ENCODE measurements at regions not wholly inside any gene's neighbourhood (a gene's known extent, or its start where the extent isn't known, plus 50 kb on each side); places are given as distances from the start of the nearest gene placed in this dataset.
A peak's percentile ranks its signal among the peaks of the same experiment; 100 is the strongest.

DNA sequence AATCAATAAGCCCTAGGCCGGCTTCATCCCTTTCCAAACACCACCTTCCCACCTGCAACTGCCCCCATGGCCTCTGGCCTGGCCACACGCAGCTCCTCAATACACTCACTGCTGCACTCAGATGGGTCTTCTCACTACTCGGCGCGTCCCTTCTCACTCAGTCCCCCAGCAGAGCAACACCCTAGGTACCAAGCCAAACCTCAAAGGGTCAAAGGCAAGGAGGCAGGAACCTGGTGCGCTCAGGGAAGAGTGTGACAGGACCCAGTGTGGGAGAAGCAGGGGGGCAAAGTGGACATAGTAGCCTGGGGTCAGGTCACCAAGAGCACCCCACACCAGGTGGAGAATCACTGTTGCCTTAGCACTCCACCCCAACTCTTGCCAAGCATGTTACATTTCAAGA lies 90.6 kb downstream of the TTC32 start:
- DNase-seq = no peak
- intact Hi-C loops (cut with DNase I) = no loop called here

DNA sequence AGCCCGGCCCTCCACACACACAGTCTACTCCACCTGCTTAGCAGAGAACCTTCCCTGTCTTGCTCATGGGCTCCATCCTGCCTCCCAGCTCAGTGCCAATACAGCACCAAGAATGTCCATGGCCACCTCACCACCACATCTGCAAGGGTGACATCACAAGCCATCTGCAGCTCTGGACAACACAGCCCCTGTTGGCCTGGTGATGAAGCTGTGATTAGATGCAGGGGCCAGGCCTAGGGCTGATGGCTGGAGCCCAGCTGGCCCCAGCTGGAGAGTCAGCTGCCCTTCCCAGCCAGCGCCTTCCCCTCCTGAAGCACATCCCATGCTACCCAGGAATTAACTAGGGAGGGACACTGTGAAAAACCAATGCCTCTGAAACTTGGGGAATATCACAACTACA lies 91.1 kb downstream of the TTC32 start:
- intact Hi-C loops (cut with DNase I) = no loop called here
- DNase-seq = peak in 21 of 42 donors; percentile 2 to 64 (median 24)

DNA sequence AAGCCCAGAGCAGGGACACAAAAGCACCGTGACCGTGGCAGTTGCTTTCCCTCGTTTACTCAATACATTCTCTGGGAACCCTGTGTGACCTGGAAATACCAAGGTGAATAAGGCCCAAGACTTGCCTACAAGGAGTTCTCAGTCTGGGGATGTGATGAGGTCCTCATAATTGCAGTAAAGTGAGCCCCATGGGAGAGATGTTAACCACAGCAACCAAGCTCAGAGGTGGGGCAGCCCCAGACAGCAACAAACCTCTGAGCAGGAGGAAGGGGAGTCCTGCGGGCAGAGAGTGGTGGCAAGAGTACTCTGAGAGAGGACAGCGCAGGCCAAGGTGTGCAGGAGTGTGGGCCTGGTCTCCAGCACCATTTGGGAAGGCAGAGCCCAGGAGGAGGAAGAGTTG lies 91.6 kb downstream of the TTC32 start:
- intact Hi-C loops (cut with DNase I) = no loop called here
- DNase-seq = no peak

DNA sequence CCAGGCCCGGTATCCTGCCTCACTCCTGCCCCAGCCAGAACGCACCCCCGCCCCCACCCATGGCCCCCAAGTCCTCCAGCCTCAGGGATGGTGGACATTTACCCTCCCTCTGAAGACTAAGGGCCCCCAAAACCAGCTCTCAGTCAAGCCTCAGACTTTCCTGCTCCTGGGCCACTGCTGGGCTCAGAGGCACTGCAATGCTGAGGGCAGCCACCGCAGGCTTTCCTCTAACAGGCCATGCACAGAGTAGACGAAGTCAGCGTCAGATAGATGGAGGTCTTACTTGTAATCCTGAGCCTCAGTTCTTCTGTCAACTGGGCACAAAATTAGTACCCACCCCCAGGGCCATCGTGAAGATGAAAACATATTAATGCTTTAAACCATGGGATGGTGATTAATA lies 92.6 kb downstream of the TTC32 start:
- DNase-seq = peak in 1 of 42 donors; percentile 7
- intact Hi-C loops (cut with DNase I) = no loop called here

DNA sequence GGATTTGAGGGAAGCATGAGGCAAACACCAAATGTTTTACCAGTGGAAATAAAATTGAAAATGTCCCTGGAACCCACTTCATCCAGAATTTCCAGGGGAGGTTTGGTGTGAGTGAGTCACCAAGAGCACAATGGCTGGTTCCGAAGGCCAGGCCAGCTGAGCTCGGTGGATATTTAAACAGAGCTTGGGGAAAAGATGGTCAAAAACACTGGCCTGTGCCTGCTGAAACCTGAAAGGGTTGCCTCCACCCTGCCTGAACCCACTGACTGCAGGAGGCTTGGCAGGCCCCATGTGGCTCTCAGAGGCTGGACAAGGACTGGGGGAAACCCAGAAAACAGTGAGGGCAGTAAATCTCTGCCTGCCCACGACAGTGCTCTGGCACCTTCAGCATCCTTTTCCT lies 93.9 kb downstream of the TTC32 start:
- intact Hi-C loops (cut with DNase I) = no loop called here
- DNase-seq = peak in 1 of 42 donors; percentile 24

DNA sequence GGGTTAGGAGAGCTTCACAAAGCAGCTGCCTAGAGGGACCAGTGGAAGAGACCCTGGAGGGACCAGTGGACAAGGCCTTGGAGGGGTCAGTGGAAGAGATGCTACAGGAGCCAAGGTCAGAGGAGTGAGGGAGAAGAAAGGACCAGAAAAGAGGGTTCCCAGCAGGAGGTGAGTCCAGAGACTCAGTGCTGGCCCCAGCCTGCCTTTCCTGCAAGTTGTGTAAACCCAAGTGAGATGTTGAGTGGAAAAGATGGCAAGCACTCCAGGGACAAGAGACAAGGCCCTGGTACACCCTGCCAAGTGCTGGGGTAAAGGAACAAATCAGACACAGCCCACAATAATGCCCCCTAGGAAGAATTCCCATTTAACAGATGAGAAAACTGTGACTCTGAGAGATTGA lies 94.4 kb downstream of the TTC32 start:
- intact Hi-C loops (cut with DNase I) = no loop called here
- DNase-seq = peak in 1 of 42 donors; percentile 18

DNA sequence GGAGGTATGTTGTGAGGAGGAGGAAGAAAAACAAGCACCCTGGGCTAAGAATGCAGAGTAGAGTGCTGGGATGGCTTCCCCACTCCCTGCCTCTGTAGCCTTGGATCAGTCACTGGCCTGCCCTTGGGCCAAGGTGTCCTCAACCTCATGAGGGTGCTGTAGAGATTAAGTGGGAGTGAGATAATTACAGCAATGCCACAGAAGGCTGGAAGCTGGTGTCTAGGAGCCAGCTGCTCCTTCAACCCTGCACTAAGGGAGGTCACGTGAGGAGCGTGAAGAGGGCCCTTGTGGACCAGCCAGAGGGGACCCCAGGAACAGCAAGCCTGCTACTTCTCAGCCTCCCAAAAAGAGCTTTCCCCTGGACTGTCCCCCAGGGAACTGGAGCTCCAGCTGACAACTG lies 95.2 kb downstream of the TTC32 start:
- peak in 1 of 42 donors; percentile 25 for DNase-seq
- intact Hi-C loops (cut with DNase I) = no loop called here

DNA sequence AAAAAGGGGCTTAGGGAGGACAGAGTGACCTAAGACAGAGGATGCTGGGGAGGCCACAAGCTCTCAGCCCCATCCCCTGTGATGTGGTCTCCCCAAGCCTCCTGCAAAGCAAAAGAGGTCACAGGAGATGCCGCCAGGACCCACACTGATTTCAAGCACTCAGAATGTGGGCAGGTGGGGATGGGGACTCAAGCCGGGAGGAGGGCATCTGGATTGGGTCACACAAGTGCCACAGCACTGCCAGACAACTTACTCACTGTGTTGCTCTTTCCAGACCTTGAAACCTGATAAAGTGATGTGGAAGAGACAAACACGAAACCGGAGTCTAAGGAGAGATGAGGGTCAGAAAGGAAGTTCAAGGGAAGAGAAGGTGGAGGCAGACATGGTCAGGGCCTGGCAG lies 95.7 kb downstream of the TTC32 start:
- DNase-seq = peak in 1 of 42 donors; percentile 13
- intact Hi-C loops (cut with DNase I) = no loop called here

DNA sequence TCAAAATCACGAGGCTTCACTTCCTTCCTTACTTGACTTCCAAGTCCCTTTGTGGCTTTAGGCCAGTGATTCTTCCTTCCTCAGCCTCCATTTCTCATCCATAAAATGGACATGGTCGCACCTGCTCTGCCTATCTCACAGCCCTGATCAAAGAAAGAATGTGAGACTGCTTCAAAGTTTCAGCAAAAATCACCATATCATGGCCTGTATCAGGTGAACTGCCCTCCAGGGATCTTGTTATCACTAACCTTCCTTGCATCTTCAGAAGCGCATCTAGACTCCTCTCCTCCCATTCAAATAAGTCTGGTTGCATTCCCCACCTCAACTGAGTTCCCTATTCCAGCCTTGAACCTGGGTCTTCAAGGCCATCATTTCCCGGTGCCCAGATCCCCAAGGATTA lies 96.5 kb downstream of the TTC32 start:
- intact Hi-C loops (cut with DNase I) = no loop called here
- no peak for DNase-seq

DNA sequence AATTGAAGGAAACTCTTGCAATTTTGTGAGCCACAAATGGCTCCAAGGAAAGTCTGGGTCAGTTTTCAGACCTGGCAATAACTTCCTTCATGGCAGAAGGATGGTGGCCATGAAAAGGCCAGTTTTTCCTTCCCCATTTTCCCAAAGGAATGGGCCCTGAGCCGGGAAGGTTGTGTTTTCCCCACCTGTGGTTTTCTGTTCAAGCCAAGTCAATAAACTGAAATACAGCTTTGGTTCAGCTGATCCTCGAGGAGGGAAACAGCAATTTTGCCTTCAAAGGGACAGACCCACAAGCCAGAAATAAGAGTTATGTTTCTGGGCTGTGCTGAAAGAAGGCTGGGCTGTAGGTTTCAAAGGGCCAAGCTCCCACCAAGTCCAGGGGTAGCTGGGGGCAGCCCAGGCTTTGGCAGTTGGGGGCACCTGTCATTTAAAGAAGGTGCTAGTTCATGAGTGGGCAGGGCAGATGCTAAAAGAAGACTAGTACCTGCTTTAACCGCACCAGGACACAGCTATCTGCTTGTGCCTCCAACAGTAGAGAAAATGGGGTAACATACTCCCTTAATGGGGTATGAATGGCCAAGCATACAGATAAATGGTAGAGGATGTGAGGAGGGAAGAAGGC lies 97.0 kb downstream of the TTC32 start:
- peak in 1 of 42 donors; percentile 21 for DNase-seq
- intact Hi-C loops (cut with DNase I) = no loop called here

DNA sequence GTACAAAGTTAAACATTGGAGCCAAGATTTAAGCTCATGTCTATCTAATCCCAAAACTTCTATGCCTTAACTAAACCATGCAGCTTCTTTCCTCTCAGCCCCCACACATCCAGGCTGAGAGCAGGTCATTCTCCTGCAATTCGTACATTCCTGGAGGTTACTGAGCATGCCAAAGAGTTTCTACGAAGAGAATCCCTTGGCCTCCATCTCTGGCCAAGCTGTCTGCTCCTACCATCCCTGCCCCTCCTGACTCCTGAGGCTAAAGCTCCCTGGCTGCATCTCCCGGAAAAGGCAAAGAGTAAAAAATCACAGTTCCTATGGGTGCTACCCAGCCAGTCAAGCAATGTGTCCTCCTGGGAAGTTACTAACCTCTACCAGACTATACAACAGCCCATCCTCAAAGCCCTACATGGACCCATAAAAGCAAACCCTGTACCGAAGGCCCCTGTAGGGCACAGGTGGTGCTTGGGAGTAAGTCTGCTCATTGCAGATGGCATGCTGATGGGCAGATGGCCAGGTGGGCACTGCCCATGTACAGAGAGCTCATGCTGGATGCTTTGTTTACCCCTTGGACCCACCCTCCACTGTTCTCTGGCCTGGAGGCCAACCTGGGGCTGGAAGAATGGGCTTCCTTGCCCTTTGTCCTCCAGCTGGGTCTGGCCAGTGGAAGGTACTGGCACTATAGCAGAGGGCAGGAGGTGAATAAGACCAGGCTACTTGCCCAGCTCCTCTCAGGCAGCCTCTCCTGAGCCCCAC lies 99.5 kb downstream of the TTC32 start:
- no peak for DNase-seq
- intact Hi-C loops (cut with DNase I) = no loop called here

DNA sequence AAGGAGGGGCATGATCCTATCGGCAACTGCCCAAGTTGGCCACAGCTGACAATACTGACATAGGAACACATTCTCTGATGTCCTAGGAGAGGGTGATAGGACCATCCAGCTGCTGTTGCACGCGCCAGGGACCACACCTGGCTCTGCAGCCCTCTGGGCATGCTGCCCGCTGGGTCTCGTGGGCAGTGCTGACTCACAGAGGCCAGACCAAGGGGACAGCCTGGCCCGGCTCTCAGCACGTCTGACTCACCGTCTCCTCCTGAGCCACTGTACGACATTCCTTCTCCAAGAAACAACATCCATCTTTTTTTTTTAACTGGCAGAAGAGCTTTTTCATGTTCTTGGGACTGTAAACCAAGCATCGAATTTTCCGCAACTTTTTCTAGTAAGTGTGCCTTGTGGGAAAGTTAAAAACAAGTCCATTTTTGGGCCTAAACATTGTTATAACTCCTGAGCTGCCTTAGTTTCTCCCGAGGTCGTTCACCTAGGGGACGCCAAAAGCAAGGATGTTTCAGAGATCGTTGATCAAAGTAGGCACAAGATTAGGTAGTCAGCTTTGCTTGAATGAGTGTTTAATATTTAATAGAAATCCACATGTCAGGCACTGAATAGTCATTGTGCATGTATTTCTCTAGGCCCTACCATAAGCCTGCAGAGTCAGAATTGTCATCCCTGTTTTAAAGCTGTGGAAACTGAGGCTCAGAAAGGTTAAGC lies 100.3 kb downstream of the TTC32 start:
- intact Hi-C loops (cut with DNase I) = no loop called here
- peak in 4 of 42 donors; percentile 13 to 49 (median 19) for DNase-seq

DNA sequence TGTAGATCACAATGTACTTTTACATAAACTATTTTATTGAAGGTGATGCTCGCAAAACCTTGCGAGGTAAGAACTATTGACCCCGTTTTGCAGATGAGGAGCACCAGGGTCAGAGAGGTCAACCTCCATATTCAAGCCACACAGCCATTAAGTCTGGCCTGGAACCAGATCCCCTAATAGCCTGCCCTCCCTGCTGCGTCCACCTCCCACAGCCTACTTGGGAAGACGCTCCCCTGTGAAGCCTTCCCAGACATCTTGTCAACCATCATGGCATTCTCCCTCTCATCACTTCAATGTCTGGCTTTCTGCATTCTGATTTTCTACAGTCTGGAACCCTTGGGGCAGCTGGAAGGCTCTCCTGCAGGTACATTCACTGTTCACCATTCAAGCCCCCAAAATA lies 101.0 kb downstream of the TTC32 start:
- intact Hi-C loops (cut with DNase I) = no loop called here
- DNase-seq = no peak

DNA sequence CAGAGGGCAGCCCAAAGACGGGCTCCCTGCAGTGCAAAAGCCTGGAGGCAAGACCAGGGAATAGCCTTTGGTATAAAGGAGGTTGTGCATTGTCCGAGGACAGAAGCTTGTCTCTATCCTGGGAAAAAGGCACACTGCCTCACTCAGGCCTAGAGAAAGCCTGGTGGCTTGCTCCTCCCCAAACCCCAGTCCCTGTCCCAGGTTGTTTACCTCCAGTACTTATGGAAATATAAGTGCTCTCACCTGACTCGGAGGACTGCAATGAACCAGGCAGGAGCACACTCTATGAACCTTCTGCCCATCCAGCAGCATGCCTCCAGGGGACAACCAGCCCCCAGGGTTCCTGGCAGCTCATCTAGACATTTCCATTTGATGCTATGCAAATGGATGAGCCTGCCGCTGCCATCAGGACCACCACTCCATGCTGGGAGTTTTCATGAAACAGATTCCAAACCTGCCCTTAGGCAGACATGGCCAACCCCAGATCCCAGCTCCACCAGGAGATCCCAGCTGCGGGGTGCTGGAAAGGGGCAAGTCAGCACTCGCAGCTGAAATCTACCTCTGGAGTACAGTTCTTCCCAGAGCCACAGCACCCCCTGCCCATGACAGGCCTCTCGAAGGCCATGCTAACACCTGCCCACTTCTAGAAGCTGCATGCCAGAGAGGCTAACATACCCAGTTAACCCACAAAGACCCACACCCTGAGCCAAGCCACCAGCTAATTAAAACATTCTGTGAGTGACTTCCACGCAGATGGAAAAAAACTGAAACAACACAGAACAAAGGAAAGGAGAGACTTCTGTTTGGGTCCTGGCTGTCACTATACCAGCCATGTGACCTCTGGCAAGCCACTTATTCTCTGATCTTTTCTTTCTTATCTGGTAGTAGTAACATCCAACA lies 101.7 kb downstream of the TTC32 start:
- intact Hi-C loops (cut with DNase I) = no loop called here
- no peak for DNase-seq

DNA sequence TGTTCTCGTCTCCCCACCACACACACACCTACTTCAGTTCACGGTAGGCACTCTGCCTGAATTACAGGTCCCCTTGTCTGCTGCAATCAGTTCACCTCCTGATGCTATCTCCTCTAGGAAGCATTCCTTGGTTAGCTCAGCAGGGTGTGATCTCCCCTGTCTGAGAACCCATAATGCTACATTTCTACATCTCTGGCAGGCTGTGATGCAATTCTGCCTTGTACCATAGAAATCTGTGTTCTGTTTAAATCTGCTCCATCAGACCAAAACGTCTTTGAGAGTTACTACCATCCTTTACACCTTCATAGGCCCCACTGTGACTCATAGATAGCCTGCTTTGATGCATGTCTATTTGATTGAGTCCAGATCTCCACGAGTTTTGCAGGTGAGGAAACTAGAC lies 103.9 kb downstream of the TTC32 start:
- no peak for DNase-seq
- intact Hi-C loops (cut with DNase I) = no loop called here

DNA sequence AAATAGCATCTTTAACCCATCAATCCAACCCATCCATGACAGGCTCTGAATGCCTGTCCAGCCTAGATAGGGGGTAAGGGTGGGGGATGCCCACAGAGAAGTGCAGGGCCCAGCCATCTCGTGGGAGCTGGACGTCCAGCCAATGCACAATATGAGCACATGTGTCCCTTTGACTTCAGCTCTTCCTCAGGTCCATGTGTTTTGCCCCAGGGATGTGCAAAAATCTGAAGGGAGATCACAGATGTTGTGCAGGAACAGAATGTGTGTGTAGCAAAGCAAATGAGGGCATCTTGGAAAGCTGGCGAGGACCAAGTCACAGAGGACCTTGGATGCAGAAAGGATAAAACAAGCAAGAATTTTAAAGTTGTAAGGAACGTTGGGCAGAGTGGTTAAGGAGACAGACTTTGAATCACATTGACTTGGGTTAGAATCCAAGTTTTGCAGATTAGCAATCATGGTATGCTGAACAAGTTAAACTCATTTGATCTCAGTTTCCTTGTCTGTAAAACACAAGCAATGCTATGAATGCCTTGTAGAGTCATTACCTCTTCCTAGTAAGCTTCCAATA lies 104.5 kb downstream of the TTC32 start:
- intact Hi-C loops (cut with DNase I) = no loop called here
- no peak for DNase-seq

DNA sequence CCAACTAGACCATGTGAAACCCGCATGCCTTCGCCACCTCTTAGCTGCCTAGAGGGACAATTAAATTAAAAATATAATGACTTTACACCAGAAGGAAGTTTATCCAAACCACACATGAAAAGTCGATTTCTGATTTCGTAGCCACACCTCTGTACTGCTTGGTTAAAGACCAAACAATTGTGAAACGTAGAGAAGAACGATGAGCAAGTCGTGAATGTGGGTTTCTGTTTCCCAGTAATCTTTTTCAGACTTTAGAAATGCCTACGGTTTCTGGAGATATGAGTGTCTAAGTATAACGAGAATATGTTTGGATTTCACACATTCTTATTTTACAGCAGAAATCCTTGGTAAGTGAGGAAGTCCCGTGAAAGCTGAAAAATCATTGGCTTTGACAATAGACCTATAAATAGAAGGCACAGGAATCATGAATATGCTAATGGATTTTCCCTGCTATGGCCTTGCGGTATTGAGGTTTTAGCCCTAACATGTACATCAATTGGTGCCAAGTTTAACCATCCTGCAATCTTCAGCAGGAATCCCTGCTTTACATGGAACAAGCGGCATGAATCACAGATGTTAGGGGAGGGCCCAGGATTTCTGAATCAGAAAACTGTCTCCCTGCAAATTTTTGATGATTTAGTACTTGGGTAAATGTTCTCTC lies 105.6 kb downstream of the TTC32 start:
- no peak for DNase-seq
- intact Hi-C loops (cut with DNase I) = no loop called here

DNA sequence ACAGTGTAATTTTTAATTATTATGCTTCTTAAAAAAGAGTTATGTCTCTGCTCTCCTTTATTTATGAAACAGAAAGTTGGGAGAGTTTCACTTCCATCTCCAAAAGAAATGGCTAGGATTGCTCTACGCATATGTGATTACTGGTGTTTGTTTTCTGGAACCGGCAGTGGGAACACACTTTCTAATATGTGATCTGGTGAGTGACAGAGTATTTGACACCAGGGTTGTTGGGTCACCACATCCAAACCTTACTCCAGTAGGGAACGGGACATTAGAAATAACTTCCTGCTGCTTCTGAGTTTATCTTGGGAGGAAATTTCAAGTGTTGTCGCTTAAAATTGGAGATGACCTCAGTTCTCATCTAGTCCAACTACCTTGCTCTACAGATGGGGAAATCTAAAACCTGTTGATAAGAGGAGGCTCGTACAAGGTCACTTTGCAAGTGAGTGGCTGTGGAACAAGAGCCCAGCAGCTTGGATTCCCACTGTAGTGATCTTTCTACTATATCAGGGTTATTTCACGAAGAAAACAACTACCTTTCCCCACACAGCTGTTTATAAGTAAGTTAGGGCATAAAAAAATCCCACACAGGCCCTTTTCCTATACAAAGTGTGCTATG lies 108.5 kb downstream of the TTC32 start:
- DNase-seq = no peak
- intact Hi-C loops (cut with DNase I) = no loop called here
